CD4-positive, alpha-beta T cell (primary cell): ENCODE measurements at regions not wholly inside any gene's neighbourhood (a gene's known extent, or its start where the extent isn't known, plus 50 kb on each side); places are given as distances from the start of the nearest gene placed in this dataset.
A peak's percentile ranks its signal among the peaks of the same experiment; 100 is the strongest.

ENCODE experiments used
- ATAC-seq: fragments of 200-7000 bp; cut with Tn5 transposase; one replicate; pipeline ENCODE4 v1.10.0; 2022; ENCODE audit warnings: mild to moderate bottlenecking; ENCODE audit not compliant: poor library complexity
- CTCF ChIA-PET: fragments of 350-600 bp; sonication (Branson Sonifier 250); formaldehyde crosslinking; loops from one replicate; lab custom pipeline; 2021; ENCODE audit warnings: antibody characterized with exemption, inconsistent platforms; lab: Charles Lee
- POLR2A ChIA-PET: fragments of 350-600 bp; sonication (Branson Sonifier 250); formaldehyde crosslinking; loops from one replicate; lab custom pipeline; 2021; ENCODE audit warnings: antibody characterized with exemption, inconsistent platforms; lab: Charles Lee
- DNase-seq, 14 experiments: peaks; one replicate each; pipeline ENCODE4 v3.0.0-alpha.2; 2013 to 2020; ENCODE audit warnings: mixed read lengths in 2 of 14
- H3K27ac ChIP-seq, 2 donors: one replicate each; pipeline versions ENCODE4 v1.5.1 to v1.7.0; 2013; ENCODE audit warnings: low read length in 2 of 2, low read depth in 1 of 2, mild to moderate bottlenecking in 1 of 2
- H3K27me3 ChIP-seq, 2 experiments: 1 replicate in 1 of 2; 2 replicates in 1 of 2; pipeline versions ENCODE4 v1.6.1 to v1.7.0; 2013; ENCODE audit warnings: low read length in 2 of 2, control low read depth in 1 of 2, mild to moderate bottlenecking in 1 of 2, moderate library complexity in 1 of 2; ENCODE audit not compliant: insufficient read depth in 2 of 2, control insufficient read depth in 1 of 2
- H3K36me3 ChIP-seq: one replicate; pipeline ENCODE4 v1.6.1; 2013; ENCODE audit warnings: low read length, control low read depth; ENCODE audit not compliant: insufficient read depth
- H3K4me1 ChIP-seq: one replicate; pipeline ENCODE4 v1.6.1; 2013; ENCODE audit warnings: low read length, control low read depth; ENCODE audit not compliant: insufficient read depth
- H3K4me3 ChIP-seq: one replicate; pipeline ENCODE4 v1.5.1; 2013; ENCODE audit warnings: mild to moderate bottlenecking, low read length, moderate library complexity
- H3K9me3 ChIP-seq, 2 experiments: 1 replicate in 1 of 2; 2 replicates in 1 of 2; pipeline versions ENCODE4 v1.6.1 to v1.7.0; 2013; ENCODE audit warnings: low read length in 2 of 2, mild to moderate bottlenecking in 2 of 2, control low read depth in 1 of 2, moderate library complexity in 1 of 2; ENCODE audit not compliant: control insufficient read depth in 1 of 2, insufficient read depth in 1 of 2
- H3K27ac Mint-ChIP-seq: one replicate; pipeline ENCODE4 v1.8.0; 2020; ENCODE audit warnings: mixed read lengths
- H3K27me3 Mint-ChIP-seq: one replicate; pipeline ENCODE4 v1.8.0; 2021; ENCODE audit warnings: mixed read lengths
- H3K36me3 Mint-ChIP-seq: one replicate; pipeline ENCODE4 v1.8.0; 2021; ENCODE audit warnings: low read depth, mixed read lengths
- H3K4me1 Mint-ChIP-seq: one replicate; pipeline ENCODE4 v1.8.0; 2021; ENCODE audit warnings: low read depth, mixed read lengths
- H3K4me3 Mint-ChIP-seq: one replicate; pipeline ENCODE4 v1.8.0; 2020; ENCODE audit warnings: mild to moderate bottlenecking, mixed read lengths
- H3K9me3 Mint-ChIP-seq: one replicate; pipeline ENCODE4 v1.8.0; 2020; ENCODE audit warnings: mixed read lengths
- intact Hi-C, 2 experiments: fragments of 100-400 bp; cut with DNase I in 1 of 2; cut with micrococcal nuclease in 1 of 2; formaldehyde crosslinking; loops; one replicate each; pipeline versions ENCODE4 v1.15.1 to v1.9.0; 2023 to 2025; cut with DNase I, micrococcal nuclease
- TF ChIP-seq, protein P1 (sequence below): fragments of 200-600 bp; IDR thresholded peaks from one replicate; pipeline ENCODE4 v1.8.0; 2022; ENCODE audit warnings: antibody characterized with exemption, mild to moderate bottlenecking

DNA sequence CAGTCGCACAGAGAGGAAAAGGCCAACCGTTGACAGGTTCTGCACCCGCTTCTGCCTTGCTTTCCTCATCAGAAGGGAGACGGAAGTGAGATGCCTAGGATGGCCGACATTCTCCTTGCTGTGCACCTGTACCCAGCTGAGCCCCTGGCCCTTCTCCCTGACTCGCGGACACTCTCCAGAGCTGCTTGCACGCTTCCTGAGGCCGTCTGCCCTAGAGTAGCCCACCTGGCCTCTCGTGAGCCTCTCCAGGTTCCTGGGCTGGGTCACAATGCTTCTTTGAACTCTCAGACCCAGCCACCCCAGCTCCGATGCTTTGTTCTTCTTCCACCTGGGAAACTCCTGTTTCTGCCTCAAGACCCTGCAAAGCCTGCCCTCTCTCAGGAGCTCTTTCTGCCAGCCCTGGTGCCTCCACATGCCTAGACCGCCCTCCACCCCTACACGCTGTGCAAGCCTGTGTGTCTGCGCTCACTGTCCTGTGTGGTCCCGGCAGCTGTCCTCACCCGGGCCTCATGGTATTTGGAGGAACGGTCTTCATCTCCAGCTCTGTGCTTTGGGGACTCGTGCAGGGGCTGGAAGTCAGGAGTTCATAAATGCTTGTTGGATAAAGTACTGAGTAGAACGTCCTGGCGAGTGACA is 345.4 kb upstream of the SALL3 start:
- H3K36me3 Mint-ChIP-seq = no peaks in the 10 kb centered on the region
- no peaks in the 10 kb centered on the region for H3K27me3 ChIP-seq
- H3K36me3 ChIP-seq = no peaks in the 10 kb centered on the region
- H3K27ac Mint-ChIP-seq = peak overlapping the region; percentile 71
- ATAC-seq (no peak), DNase-seq (no peak)
- POLR2A ChIA-PET = no interaction called here
- H3K4me1 Mint-ChIP-seq = peaks cover 23% of the 10 kb centered on the region
- H3K9me3 Mint-ChIP-seq = peaks cover 15% of the 10 kb centered on the region
- intact Hi-C loops = no loop called here
- H3K27ac ChIP-seq = peak overlapping the region in 1 of 2 donors; percentile 34
- no peak overlapping the region for H3K4me3 ChIP-seq
- peaks cover 19% of the 10 kb centered on the region for H3K4me1 ChIP-seq
- H3K4me3 Mint-ChIP-seq = no peak overlapping the region
- TF ChIP-seq, protein P1, sequence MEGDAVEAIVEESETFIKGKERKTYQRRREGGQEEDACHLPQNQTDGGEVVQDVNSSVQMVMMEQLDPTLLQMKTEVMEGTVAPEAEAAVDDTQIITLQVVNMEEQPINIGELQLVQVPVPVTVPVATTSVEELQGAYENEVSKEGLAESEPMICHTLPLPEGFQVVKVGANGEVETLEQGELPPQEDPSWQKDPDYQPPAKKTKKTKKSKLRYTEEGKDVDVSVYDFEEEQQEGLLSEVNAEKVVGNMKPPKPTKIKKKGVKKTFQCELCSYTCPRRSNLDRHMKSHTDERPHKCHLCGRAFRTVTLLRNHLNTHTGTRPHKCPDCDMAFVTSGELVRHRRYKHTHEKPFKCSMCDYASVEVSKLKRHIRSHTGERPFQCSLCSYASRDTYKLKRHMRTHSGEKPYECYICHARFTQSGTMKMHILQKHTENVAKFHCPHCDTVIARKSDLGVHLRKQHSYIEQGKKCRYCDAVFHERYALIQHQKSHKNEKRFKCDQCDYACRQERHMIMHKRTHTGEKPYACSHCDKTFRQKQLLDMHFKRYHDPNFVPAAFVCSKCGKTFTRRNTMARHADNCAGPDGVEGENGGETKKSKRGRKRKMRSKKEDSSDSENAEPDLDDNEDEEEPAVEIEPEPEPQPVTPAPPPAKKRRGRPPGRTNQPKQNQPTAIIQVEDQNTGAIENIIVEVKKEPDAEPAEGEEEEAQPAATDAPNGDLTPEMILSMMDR = no peak
- CTCF ChIA-PET = no interaction called here
- H3K9me3 ChIP-seq = peaks cover 0 to 57% of the 10 kb centered on the region in 2 experiments
- no peaks in the 10 kb centered on the region for H3K27me3 Mint-ChIP-seq

DNA sequence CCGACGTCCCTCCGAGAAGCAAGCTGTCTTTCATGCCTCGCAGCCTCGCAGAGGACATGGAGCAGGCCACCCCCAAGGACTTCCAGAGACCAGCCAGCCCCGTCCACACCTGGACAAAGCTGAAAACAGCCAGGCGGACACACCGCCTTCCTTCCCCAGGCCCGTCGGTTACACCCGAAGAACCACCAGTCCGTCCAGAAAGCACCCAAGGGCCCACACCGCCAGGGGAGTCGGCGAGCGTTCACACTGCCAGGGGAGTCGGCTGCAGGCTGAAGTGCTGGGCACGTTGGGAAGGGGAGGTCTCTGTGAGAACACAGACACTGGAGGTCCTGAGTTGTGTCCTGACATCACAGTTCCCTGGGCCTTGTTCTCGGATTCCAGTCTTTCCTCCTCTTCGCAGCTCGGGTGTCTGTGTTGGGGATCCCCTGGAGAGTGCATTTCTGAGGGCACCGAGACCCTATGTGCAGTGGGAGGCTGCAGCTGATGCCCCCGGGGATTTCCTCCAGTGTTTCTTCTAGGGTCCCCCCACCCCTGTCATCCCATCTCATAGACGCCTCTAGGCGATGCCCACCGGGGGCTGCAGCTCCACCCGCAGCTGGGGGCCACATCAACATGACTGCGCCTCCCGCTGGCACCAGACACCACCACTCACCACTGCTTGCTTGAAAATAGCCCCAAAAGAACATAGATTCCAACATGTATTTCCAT is 344.4 kb upstream of the SALL3 start:
- CTCF ChIA-PET = no interaction called here
- Mint-ChIP-seq H3K27ac (no peak overlapping the region), H3K36me3 (no peaks in the 10 kb centered on the region), H3K9me3 (peaks cover 14% of the 10 kb centered on the region), H3K27me3 (no peaks in the 10 kb centered on the region), H3K4me3 (no peak overlapping the region), H3K4me1 (peaks cover 29% of the 10 kb centered on the region)
- H3K4me1 ChIP-seq = peaks cover 23% of the 10 kb centered on the region
- peaks cover 0 to 49% of the 10 kb centered on the region in 2 experiments for H3K9me3 ChIP-seq
- no peak for DNase-seq
- H3K4me3 ChIP-seq = no peak overlapping the region
- POLR2A ChIA-PET = no interaction called here
- no peaks in the 10 kb centered on the region for H3K27me3 ChIP-seq
- no peak overlapping the region for H3K27ac ChIP-seq
- intact Hi-C loops = no loop called here
- H3K36me3 ChIP-seq = no peaks in the 10 kb centered on the region
- TF ChIP-seq, protein P1 = no peak
- no peak for ATAC-seq

- H3K4me3 Mint-ChIP-seq = no peak overlapping the region
- peaks cover 23% of the 10 kb centered on the region for H3K4me1 ChIP-seq
- H3K9me3 ChIP-seq = peaks cover 0 to 42% of the 10 kb centered on the region in 2 experiments
- no peak overlapping the region for H3K27ac ChIP-seq
- peaks cover 39% of the 10 kb centered on the region for H3K4me1 Mint-ChIP-seq
- ChIA-PET CTCF (no interaction called here), POLR2A (no interaction called here)
- no peaks in the 10 kb centered on the region for H3K27me3 Mint-ChIP-seq
- ATAC-seq (no peak), DNase-seq (no peak)
- no peak overlapping the region for H3K4me3 ChIP-seq
- H3K36me3 Mint-ChIP-seq = no peaks in the 10 kb centered on the region
- TF ChIP-seq, protein P1 = no peak
- H3K36me3 ChIP-seq = no peaks in the 10 kb centered on the region
- H3K27ac Mint-ChIP-seq = no peak overlapping the region
- peaks cover 11% of the 10 kb centered on the region for H3K9me3 Mint-ChIP-seq
- H3K27me3 ChIP-seq = no peaks in the 10 kb centered on the region
- intact Hi-C loops = no loop called here
Measured at GRCh38 chr18:78636260-78636659, 343.4 kb upstream of the SALL3 start.
